GM13977 (cell line): ENCODE measurements at regions not wholly inside any gene's neighbourhood (a gene's known extent, or its start where the extent isn't known, plus 50 kb on each side); places are given as distances from the start of the nearest gene placed in this dataset.

Experiments used
- DNase-seq: peaks from one replicate; pipeline ENCODE4 v3.0.0; 2012; ENCODE audit warnings: low spot score
- in situ Hi-C: fragments of 300-500 bp; cut with MboI; formaldehyde crosslinking; loops from one replicate; pipeline ENCODE4 v1.12.0; 2022; ENCODE audit warnings: low sequenced_read_pairs, low pct_unique_long_range_greater_than_20kb, mixed read lengths, inconsistent platforms; ENCODE audit not compliant: unreplicated experiment
- TF ChIP-seq, protein P1 (sequence below): IDR thresholded peaks from 2 replicates; pipeline ENCODE4 v1.5.1; 2012; ENCODE audit warnings: mild to moderate bottlenecking, control low read depth; ENCODE audit not compliant: insufficient read depth; ENCODE audit errors: extremely low read depth, missing control alignments

DNA sequence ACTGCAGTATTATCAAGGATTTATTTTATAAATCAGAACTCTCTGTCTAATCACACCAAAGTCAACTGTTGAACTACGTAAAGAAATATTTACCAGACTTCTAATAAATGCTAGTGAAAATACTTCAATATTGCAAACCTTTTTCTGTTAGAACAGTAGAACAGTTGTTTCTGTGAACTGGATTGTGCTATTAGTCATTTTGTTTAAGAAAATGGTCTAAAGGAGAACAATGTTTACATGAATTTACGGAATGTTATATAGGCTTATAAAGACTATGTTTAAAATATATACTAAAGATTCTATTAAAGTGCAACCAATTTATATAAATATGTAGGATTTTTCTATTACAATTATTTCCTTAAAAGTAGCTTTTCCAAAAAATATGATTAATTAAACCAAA, 471.4 kb downstream of the FSCB start:
- in situ Hi-C loops, result no loop called here
- no peak for DNase-seq
- TF ChIP-seq, protein P1, sequence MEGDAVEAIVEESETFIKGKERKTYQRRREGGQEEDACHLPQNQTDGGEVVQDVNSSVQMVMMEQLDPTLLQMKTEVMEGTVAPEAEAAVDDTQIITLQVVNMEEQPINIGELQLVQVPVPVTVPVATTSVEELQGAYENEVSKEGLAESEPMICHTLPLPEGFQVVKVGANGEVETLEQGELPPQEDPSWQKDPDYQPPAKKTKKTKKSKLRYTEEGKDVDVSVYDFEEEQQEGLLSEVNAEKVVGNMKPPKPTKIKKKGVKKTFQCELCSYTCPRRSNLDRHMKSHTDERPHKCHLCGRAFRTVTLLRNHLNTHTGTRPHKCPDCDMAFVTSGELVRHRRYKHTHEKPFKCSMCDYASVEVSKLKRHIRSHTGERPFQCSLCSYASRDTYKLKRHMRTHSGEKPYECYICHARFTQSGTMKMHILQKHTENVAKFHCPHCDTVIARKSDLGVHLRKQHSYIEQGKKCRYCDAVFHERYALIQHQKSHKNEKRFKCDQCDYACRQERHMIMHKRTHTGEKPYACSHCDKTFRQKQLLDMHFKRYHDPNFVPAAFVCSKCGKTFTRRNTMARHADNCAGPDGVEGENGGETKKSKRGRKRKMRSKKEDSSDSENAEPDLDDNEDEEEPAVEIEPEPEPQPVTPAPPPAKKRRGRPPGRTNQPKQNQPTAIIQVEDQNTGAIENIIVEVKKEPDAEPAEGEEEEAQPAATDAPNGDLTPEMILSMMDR, result no peak

DNA sequence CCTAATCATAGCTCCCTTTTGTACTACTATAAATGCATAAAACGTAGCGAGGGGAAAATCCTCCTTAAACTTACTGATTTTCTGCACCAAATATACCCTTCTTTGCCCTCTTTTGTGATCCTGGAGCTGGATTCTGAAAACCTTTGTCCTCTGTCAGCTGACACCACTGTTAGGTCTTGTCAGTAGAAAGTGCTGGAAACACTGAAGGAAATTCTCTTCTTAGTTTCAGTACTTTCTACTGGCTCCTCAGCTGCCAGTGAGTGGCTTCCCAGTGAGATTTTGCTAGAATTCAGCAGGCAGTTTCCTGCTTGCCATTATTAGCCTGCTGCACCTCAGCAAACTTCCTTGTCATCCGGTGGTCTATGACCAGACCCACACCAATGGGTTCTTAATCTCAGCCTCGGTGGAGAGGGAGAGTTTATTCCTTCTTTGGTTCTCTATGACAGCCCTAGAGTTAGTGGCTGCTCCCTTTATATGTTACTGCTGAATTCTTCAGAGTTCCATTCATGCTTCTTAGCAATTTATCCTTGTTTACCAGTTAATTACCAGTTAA, 476.2 kb downstream of the FSCB start:
- DNase-seq, result no peak
- TF ChIP-seq, protein P1, result no peak
- in situ Hi-C loops, result no loop called here

DNA sequence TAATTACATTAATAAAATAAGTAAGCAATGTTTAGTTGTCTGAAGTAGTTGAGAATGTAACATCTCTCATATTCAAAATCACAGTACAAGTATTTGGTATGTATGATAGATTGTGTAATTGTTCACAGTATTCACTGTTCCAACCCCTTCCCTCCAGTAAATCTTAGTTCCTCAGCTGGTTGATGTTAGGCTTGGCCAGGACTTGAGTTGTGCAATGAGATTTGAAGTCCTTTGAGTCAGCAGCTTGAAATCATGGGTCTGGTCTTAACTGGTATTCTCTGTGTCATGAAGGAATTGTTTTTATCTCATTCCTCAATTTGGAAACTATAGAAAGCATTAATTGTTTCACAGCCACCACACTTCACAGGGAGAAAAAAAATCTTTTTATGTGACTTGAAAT, 477.1 kb downstream of the FSCB start:
- in situ Hi-C loops, result no loop called here
- no peak for DNase-seq

DNA sequence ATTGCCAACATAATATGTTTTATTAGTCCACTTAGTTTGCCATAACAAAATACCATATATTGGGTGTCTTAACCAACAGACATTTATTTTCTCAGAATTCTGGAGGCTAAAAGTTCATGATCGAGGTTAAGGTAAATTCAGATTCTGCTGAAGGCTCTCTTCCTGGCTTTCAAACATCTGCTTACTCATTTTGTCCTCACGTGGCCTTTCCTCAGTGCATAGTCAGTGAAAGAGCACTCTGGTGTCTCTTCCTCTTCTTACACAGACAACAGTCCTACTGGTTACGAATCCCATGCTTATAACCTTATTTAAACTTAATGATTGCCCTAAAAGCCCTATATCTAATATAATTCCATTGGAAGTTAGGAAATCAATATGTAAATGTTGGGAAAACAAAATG, 479.7 kb downstream of the FSCB start:
- in situ Hi-C loops, result no loop called here
- no peak for DNase-seq
- TF ChIP-seq, protein P1, result no peak

More for the DNA sequence above, 477.1 kb downstream of the FSCB start:
- TF ChIP-seq, protein P1, result no peak

DNA sequence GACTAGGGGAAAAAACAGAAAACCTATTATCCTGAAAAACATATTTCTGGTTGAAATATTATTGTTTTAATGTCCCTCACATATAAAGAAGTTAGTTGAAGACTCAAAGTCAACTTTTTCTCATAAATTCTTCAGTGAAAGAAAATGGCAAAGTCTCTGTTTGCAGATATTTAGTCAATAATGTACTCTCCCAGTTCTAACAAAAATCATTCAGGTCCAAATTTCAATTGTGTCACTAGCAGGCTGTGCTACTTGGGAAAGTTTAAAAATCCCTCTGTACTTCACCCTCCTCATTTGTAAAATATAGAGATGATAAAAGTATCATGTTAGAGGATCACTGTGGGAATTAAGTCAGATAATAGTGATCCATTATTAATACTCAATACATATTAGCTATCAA, 496.5 kb downstream of the FSCB start:
- TF ChIP-seq, protein P1, result no peak
- in situ Hi-C loops, result no loop called here
- no peak for DNase-seq

DNA sequence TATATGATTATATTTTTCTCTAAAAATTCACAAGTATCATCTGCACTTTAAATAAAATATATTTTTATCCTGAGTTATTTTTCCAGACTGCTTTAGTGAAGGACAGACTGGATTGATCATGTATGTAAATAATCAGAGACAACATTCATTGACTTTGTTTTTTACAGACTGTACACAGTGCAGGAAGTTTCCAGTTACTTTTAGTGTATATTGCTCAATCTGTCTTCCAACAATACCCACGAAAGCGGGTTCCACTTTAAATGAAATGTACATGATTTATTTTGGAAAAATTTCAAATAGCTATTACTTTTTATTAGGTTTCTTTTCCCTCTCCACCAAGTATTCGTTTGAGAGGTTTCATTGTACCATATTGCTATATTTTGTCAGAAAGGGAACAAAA, 497.0 kb downstream of the FSCB start:
- no peak for DNase-seq
- in situ Hi-C loops, result no loop called here
- TF ChIP-seq, protein P1, result no peak

DNA sequence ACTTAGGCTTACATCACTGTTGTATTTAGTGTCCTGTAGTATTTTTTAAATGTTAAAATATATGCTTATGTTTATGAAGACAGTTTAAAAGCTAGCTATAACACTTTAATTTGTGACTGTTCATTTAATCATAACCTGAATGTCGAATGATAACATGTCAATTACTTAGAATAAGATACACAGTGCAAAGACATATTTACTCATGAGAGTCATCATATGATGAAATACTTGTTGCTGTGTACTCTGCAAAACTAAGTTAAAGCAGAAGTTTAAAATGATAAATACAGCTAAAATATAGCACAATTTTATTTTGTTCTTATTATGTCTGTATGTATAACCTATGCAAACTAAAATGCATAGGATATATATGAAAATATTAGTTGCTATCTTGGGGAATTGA, 497.4 kb downstream of the FSCB start:
- in situ Hi-C loops, result no loop called here
- TF ChIP-seq, protein P1, result no peak
- DNase-seq, result no peak
